ENCODE measurements at regions not wholly inside any gene's neighbourhood (a gene's known extent, or its start where the extent isn't known, plus 50 kb on each side); places are given as distances from the start of the nearest gene placed in this dataset.

DNA sequence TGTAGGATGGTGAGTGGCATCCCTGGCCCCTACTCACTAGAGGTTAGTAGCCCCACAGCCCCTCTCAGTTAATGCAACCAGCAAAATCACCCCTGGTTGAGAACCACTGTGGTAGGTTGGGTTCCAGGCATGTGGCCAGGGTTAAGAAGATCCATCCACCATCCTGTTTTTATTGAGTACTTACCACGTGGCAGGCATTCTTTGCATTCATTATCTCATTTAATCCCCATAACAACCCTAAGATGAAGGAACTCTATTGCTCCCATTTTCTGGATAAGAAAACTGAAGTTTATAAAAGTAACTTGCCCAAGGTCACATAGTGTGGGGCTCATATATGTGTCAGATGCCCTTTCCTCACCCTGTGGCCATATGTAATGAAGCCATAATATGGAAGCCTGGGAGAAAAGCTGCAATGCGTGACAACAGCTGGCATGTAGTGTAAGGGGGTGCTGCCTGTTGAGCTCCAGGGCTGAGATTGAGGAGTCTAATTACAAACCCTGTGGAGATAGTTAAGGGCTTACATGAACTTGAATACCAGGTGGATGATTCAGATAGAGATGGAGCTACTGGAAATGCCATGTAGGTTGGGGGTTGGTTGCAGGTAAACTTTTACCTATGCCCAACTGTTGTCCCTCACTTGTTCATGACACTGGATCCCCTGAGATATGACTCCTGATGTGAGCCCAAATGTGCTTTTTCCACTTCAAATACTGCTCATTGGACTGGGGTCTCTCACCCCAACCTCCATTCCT is 100.2 kb upstream of the PGRMC2 start:
- Histone ChIP-seq H3K36me3 (replicated peaks in 1 of 2; ENCODE audit: control insufficient read depth in 1 of 2, insufficient read depth in 2 of 2, low read length in 2 of 2) (no peaks in the 10 kb centered on the region), H3K27me3 (ENCODE audit: control insufficient read depth in 1 of 2, insufficient read depth in 2 of 2, low read length in 2 of 2) (no peaks in the 10 kb centered on the region; a peak in 1 of 5 replicates), H3K4me3 (replicated peaks in 1 of 3; ENCODE audit: insufficient read depth in 1 of 3, low read depth in 2 of 3, low read length in 3 of 3) (no peak overlapping the region), H3K9ac (ENCODE audit: insufficient read depth, low read depth, low read length) (no peak overlapping the region), H2AFZ (ENCODE audit: low read length) (no peak overlapping the region), H3K9me3 (ENCODE audit: low read length) (no peaks in the 10 kb centered on the region), H3K4me1 (ENCODE audit: insufficient read depth, low read length) (no peaks in the 10 kb centered on the region), H4K20me1 (ENCODE audit: insufficient read depth, low read length) (no peaks in the 10 kb centered on the region), H3K4me2 (ENCODE audit: low read depth, low read length) (no peak overlapping the region), H3K27ac (ENCODE audit: extremely low read length, insufficient read depth, low read length) (no peak overlapping the region), H3K79me2 (ENCODE audit: insufficient read depth, low read length) (no peaks in the 10 kb centered on the region)
- ChIA-PET CTCF (ENCODE audit: low intra/inter-chr PET ratio, low total read pairs) (no interaction called here), POLR2A (no interaction called here)
- WGBS (ENCODE audit: low lambda C conversion rate) = 4% methylated on average over 2 of the region's 2 CpGs
- in situ Hi-C loops (cut with HindIII; ENCODE audit: extremely low pct_ligation_motif_present, low pct_unique_long_range_greater_than_20kb) (no loop called here), intact Hi-C loops (cut with micrococcal nuclease; ENCODE audit: unreplicated experiment) (loop anchor here (5.0 kb wide), 1 partner anchor 1165 kb away; no protein-coding TSS in a partner anchor)
- FAIRE-seq (no peak), DNase-seq (ENCODE audit: low spot score) (no peak), ATAC-seq (no peak)
- no TSS peak for BruUV-seq (replicated peaks)
- TF ChIP-seq ZNF747 (CRISPR knock-in tag; IDR thresholded peaks at IDR 0.05; ENCODE audit: borderline replicate concordance) = no peak
- TF ChIP-seq, protein P1, sequence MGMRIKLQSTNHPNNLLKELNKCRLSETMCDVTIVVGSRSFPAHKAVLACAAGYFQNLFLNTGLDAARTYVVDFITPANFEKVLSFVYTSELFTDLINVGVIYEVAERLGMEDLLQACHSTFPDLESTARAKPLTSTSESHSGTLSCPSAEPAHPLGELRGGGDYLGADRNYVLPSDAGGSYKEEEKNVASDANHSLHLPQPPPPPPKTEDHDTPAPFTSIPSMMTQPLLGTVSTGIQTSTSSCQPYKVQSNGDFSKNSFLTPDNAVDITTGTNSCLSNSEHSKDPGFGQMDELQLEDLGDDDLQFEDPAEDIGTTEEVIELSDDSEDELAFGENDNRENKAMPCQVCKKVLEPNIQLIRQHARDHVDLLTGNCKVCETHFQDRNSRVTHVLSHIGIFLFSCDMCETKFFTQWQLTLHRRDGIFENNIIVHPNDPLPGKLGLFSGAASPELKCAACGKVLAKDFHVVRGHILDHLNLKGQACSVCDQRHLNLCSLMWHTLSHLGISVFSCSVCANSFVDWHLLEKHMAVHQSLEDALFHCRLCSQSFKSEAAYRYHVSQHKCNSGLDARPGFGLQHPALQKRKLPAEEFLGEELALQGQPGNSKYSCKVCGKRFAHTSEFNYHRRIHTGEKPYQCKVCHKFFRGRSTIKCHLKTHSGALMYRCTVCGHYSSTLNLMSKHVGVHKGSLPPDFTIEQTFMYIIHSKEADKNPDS (CRISPR knock-in tag; IDR thresholded peaks at IDR 0.05) = no peak
- TF ChIP-seq NRL (CRISPR knock-in tag; IDR thresholded peaks at IDR 0.05; ENCODE audit: borderline replicate concordance) = no peak
- no peak for TF ChIP-seq GABPB1 (CRISPR knock-in tag; IDR thresholded peaks at IDR 0.05)
- no peak for TF ChIP-seq CREB1 (IDR thresholded peaks at IDR 0.05)
- no peak for TF ChIP-seq CREB1 (CRISPR knock-in tag; IDR thresholded peaks at IDR 0.05)
- no peak for TF ChIP-seq CSRNP1 (CRISPR knock-in tag; IDR thresholded peaks at IDR 0.05)
- TF ChIP-seq, protein P2, sequence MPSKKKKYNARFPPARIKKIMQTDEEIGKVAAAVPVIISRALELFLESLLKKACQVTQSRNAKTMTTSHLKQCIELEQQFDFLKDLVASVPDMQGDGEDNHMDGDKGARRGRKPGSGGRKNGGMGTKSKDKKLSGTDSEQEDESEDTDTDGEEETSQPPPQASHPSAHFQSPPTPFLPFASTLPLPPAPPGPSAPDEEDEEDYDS (CRISPR knock-in tag; IDR thresholded peaks at IDR 0.05) = no peak
- TF ChIP-seq, protein P3, sequence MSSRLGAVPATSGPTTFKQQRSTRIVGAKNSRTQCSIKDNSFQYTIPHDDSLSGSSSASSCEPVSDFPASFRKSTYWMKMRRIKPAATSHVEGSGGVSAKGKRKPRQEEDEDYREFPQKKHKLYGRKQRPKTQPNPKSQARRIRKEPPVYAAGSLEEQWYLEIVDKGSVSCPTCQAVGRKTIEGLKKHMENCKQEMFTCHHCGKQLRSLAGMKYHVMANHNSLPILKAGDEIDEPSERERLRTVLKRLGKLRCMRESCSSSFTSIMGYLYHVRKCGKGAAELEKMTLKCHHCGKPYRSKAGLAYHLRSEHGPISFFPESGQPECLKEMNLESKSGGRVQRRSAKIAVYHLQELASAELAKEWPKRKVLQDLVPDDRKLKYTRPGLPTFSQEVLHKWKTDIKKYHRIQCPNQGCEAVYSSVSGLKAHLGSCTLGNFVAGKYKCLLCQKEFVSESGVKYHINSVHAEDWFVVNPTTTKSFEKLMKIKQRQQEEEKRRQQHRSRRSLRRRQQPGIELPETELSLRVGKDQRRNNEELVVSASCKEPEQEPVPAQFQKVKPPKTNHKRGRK (CRISPR knock-in tag; IDR thresholded peaks at IDR 0.05) = no peak
- TF ChIP-seq RBM39 (IDR thresholded peaks at IDR 0.05; ENCODE audit: low read depth, low read length, poor library complexity, severe bottlenecking) = no peak
- TF ChIP-seq ATRX (CRISPR knock-in tag; IDR thresholded peaks at IDR 0.05; ENCODE audit: borderline replicate concordance) = no peak
- no peak for TF ChIP-seq ATF7-NPFF (CRISPR knock-in tag; IDR thresholded peaks at IDR 0.05; ENCODE audit: low read depth)
- TF ChIP-seq JUN (CRISPR knock-in tag; IDR thresholded peaks at IDR 0.05) = no peak
- TF ChIP-seq, protein P4, sequence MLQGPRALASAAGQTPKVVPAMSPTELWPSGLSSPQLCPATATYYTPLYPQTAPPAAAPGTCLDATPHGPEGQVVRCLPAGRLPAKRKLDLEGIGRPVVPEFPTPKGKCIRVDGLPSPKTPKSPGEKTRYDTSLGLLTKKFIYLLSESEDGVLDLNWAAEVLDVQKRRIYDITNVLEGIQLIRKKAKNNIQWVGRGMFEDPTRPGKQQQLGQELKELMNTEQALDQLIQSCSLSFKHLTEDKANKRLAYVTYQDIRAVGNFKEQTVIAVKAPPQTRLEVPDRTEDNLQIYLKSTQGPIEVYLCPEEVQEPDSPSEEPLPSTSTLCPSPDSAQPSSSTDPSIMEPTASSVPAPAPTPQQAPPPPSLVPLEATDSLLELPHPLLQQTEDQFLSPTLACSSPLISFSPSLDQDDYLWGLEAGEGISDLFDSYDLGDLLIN (CRISPR knock-in tag; IDR thresholded peaks at IDR 0.05; ENCODE audit: borderline replicate concordance) = no peak
- TF ChIP-seq ZNF441 (CRISPR knock-in tag; IDR thresholded peaks at IDR 0.05; ENCODE audit: borderline replicate concordance) = no peak
- TF ChIP-seq GPN1 (CRISPR knock-in tag; IDR thresholded peaks at IDR 0.05; ENCODE audit: borderline replicate concordance) = no peak
- no peak for TF ChIP-seq ZNF788 (CRISPR knock-in tag; IDR thresholded peaks at IDR 0.05; ENCODE audit: borderline replicate concordance)

Measured in HepG2 (cell line).